ENCODE measurements at regions not wholly inside any gene's neighbourhood (a gene's known extent, or its start where the extent isn't known, plus 50 kb on each side); places are given as distances from the start of the nearest gene placed in this dataset.

- Histone ChIP-seq H3K4me3 (ENCODE audit: low read length) (no peak overlapping the region), H3K4me2 (ENCODE audit: low read length) (no peak overlapping the region), H3K9me3 (ENCODE audit: control insufficient read depth, insufficient read depth, low read length) (no peaks in the 10 kb centered on the region), H3F3A (ENCODE audit: control insufficient read depth, insufficient read depth) (no peaks in the 10 kb centered on the region), H3K79me2 (ENCODE audit: control insufficient read depth, low read length) (no peaks in the 10 kb centered on the region), H4K20me1 (ENCODE audit: control insufficient read depth, insufficient read depth, low read depth, low read length) (no peaks in the 10 kb centered on the region), H3K27me3 (ENCODE audit: control insufficient read depth, low read length) (no peaks in the 10 kb centered on the region), H3K27ac (ENCODE audit: low read depth, low read length) (no peak overlapping the region), H3K4me1 (ENCODE audit: control insufficient read depth, low read length) (no peaks in the 10 kb centered on the region), H3K9me2 (replicated peaks; ENCODE audit: control insufficient read depth, low read length) (no peaks in the 10 kb centered on the region), H3K36me3 (ENCODE audit: control insufficient read depth, low read length) (no peaks in the 10 kb centered on the region)
- TF ChIP-seq CTCF (IDR thresholded peaks at IDR 0.05; ENCODE audit: low read depth, low read length, poor library complexity, severe bottlenecking) (no peak), EZH2phosphoT487 (IDR thresholded peaks at IDR 0.05; ENCODE audit: borderline replicate concordance, low read length) (no peak)
Measured at GRCh38 chr6:25192590-25193459, 86.3 kb upstream of the CARMIL1 start.

DNA sequence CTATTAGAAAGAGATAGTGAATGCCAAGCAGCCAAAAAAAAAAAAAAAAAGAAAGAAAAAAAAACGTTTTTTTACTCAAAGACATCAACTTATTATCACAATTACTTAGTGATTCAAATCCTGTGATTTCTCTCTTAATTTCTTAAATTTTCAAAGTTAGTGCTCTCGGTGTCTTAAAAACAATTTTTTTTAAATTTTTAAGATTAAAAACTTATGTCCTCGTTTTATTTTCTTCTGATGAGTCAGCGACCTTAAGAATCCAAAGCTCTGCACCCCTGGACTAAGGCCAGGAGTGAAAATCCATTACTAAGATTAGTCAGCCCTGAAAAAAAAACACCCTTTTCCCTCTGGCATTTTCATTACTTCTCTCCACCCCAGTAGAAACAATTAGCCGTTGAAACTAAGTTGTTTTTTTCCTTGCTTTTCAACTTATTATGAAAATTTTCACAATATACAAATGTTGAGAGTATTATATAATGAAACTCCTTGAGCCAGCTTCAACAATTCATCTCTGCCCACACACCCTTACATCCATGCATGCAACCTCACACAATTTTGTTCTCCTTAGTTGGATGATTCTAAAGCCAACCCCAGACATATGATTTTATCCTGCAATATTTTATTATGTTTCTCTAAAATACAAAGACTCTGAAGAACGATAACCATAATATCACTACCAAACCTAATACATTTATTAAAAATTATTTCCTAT, 85.6 kb upstream of the CARMIL1 start:
- Histone ChIP-seq H3K4me2 (ENCODE audit: low read length) (no peak overlapping the region), H3K79me2 (ENCODE audit: control insufficient read depth, low read length) (no peaks in the 10 kb centered on the region), H3K27ac (ENCODE audit: low read depth, low read length) (no peak overlapping the region), H3K36me3 (ENCODE audit: control insufficient read depth, low read length) (no peaks in the 10 kb centered on the region), H3K4me1 (ENCODE audit: control insufficient read depth, low read length) (no peaks in the 10 kb centered on the region), H3F3A (ENCODE audit: control insufficient read depth, insufficient read depth) (no peaks in the 10 kb centered on the region), H3K27me3 (ENCODE audit: control insufficient read depth, low read length) (no peaks in the 10 kb centered on the region), H3K9me2 (replicated peaks; ENCODE audit: control insufficient read depth, low read length) (no peaks in the 10 kb centered on the region), H3K9me3 (ENCODE audit: control insufficient read depth, insufficient read depth, low read length) (no peaks in the 10 kb centered on the region), H4K20me1 (ENCODE audit: control insufficient read depth, insufficient read depth, low read depth, low read length) (no peaks in the 10 kb centered on the region), H3K4me3 (ENCODE audit: low read length) (no peak overlapping the region)
- TF ChIP-seq CTCF (IDR thresholded peaks at IDR 0.05; ENCODE audit: low read depth, low read length, poor library complexity, severe bottlenecking) (no peak), EZH2phosphoT487 (IDR thresholded peaks at IDR 0.05; ENCODE audit: borderline replicate concordance, low read length) (no peak)

- TF ChIP-seq EZH2phosphoT487 (IDR thresholded peaks at IDR 0.05; ENCODE audit: borderline replicate concordance, low read length), result no peak
- TF ChIP-seq CTCF (IDR thresholded peaks at IDR 0.05; ENCODE audit: low read depth, low read length, poor library complexity, severe bottlenecking), result no peak
- H4K20me1 ChIP-seq (ENCODE audit: control insufficient read depth, insufficient read depth, low read depth, low read length), result no peaks in the 10 kb centered on the region
- H3K9me3 ChIP-seq (ENCODE audit: control insufficient read depth, insufficient read depth, low read length), result no peaks in the 10 kb centered on the region
- H3K36me3 ChIP-seq (ENCODE audit: control insufficient read depth, low read length), result no peaks in the 10 kb centered on the region
- H3K27me3 ChIP-seq (ENCODE audit: control insufficient read depth, low read length), result no peaks in the 10 kb centered on the region
- H3K4me1 ChIP-seq (ENCODE audit: control insufficient read depth, low read length), result no peaks in the 10 kb centered on the region
- no peak overlapping the region for H3K27ac ChIP-seq (ENCODE audit: low read depth, low read length)
- H3F3A ChIP-seq (ENCODE audit: control insufficient read depth, insufficient read depth), result no peaks in the 10 kb centered on the region
- no peaks in the 10 kb centered on the region for H3K79me2 ChIP-seq (ENCODE audit: control insufficient read depth, low read length)
- H3K9me2 ChIP-seq (replicated peaks; ENCODE audit: control insufficient read depth, low read length), result no peaks in the 10 kb centered on the region
- no peak overlapping the region for H3K4me2 ChIP-seq (ENCODE audit: low read length)
- H3K4me3 ChIP-seq (ENCODE audit: low read length), result no peak overlapping the region
Measured at GRCh38 chr6:25194172-25194678, 84.9 kb upstream of the CARMIL1 start.

All from DOHH2 (cell line).